ENCODE measurements at regions not wholly inside any gene's neighbourhood (a gene's known extent, or its start where the extent isn't known, plus 50 kb on each side); places are given as distances from the start of the nearest gene placed in this dataset.

DNA sequence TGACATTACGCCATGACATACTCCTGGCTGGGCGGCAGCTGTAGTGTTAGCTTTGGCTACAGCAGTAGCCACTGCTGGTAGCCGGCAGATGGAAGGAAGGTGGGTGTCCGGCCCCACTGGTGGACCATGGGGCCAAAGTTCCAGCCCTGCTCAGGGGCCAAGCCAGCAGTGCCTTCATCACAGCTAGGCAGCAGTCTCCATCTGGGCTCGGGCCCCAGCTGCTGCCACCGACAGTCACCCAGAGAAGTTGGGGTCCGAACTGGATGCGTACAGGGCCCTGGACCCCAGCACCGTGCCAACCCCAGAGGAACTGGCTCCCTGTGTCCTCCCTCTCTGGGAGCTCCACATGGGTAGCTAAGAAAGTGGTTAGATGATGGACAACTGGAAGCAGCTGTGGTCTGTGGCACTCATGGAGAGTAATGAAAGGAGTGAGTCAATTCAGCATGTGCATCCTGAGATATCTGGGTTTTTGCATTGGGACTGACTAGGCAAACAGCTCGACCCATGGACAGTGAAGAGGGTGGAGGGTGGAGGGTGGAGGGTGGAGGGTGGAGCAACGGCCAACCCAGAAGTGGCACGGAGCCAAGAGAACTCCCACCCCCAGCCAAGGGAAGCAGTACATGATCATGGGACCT lies 366.6 kb upstream of the GRIA3 start:
- ATAC-seq (no peak), DNase-seq (ENCODE audit: low read depth, low spot score) (no peak)
- in situ Hi-C loops (cut with HindIII; ENCODE audit: low pct_unique_long_range_greater_than_20kb, low sequenced_read_pairs) = no loop called here
- ChIA-PET POLR2A (no interaction called here), CTCF (no interaction called here)
- H3K4me3 ChIP-seq (ENCODE audit: low read depth in 2 of 2, low read length in 2 of 2) = no peak overlapping the region
- H3K4me1 ChIP-seq (ENCODE audit: control insufficient read depth, insufficient read depth, low read length) = no peaks in the 10 kb centered on the region
- no peak overlapping the region for H3K27ac ChIP-seq (ENCODE audit: low read length)
- no peaks in the 10 kb centered on the region for H3K27me3 ChIP-seq (ENCODE audit: control insufficient read depth, insufficient read depth, low read length)
- no peaks in the 10 kb centered on the region for H3K36me3 ChIP-seq (ENCODE audit: control insufficient read depth, insufficient read depth, low read length)
- no TSS peak for BruUV-seq (replicated peaks)
- TF ChIP-seq, protein P1, sequence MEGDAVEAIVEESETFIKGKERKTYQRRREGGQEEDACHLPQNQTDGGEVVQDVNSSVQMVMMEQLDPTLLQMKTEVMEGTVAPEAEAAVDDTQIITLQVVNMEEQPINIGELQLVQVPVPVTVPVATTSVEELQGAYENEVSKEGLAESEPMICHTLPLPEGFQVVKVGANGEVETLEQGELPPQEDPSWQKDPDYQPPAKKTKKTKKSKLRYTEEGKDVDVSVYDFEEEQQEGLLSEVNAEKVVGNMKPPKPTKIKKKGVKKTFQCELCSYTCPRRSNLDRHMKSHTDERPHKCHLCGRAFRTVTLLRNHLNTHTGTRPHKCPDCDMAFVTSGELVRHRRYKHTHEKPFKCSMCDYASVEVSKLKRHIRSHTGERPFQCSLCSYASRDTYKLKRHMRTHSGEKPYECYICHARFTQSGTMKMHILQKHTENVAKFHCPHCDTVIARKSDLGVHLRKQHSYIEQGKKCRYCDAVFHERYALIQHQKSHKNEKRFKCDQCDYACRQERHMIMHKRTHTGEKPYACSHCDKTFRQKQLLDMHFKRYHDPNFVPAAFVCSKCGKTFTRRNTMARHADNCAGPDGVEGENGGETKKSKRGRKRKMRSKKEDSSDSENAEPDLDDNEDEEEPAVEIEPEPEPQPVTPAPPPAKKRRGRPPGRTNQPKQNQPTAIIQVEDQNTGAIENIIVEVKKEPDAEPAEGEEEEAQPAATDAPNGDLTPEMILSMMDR (IDR thresholded peaks at IDR 0.05) = no peak
- no peak for TF ChIP-seq TCF7L2 (IDR thresholded peaks at IDR 0.05; ENCODE audit: low read depth, low read length)
- H3K9me3 ChIP-seq (ENCODE audit: control insufficient read depth, insufficient read depth, low read depth, low read length) = no peaks in the 10 kb centered on the region
- intact Hi-C loops (cut with micrococcal nuclease; ENCODE audit: unreplicated experiment) = no loop called here

- Histone ChIP-seq H3K4me1 (ENCODE audit: control insufficient read depth, insufficient read depth, low read length) (no peaks in the 10 kb centered on the region), H3K27me3 (ENCODE audit: control insufficient read depth, insufficient read depth, low read length) (no peaks in the 10 kb centered on the region), H3K9me3 (ENCODE audit: control insufficient read depth, insufficient read depth, low read depth, low read length) (no peaks in the 10 kb centered on the region), H3K27ac (ENCODE audit: low read length) (no peak overlapping the region), H3K4me3 (ENCODE audit: low read depth in 2 of 2, low read length in 2 of 2) (no peak overlapping the region), H3K36me3 (ENCODE audit: control insufficient read depth, insufficient read depth, low read length) (no peaks in the 10 kb centered on the region)
- ChIA-PET POLR2A (no interaction called here), CTCF (no interaction called here)
- ATAC-seq (no peak), DNase-seq (ENCODE audit: low read depth, low spot score) (no peak)
- intact Hi-C loops (cut with micrococcal nuclease; ENCODE audit: unreplicated experiment) (no loop called here), in situ Hi-C loops (cut with HindIII; ENCODE audit: low pct_unique_long_range_greater_than_20kb, low sequenced_read_pairs) (no loop called here)
- BruUV-seq (replicated peaks) = no TSS peak
- TF ChIP-seq TCF7L2 (IDR thresholded peaks at IDR 0.05; ENCODE audit: low read depth, low read length) (no peak), POLR2AphosphoS5 (IDR thresholded peaks at IDR 0.05; ENCODE audit: low read depth, low read length) (no peak), SIN3A (IDR thresholded peaks at IDR 0.05; ENCODE audit: borderline replicate concordance, insufficient read depth, low read depth, low read length) (no peak), REST (IDR thresholded peaks at IDR 0.05; ENCODE audit: insufficient read depth in 1 of 2, low read depth in 2 of 2, low read length in 1 of 2) (no peak)
- TF ChIP-seq, protein P1 (IDR thresholded peaks at IDR 0.05) = no peak
Observed at GRCh38 chrX:122818068-122818467, 366.0 kb upstream of the GRIA3 start.

Data from Panc1 (cell line).